Left ventricle myocardium inferior (tissue), 1 donor: ENCODE measurements at regions not wholly inside any gene's neighbourhood (a gene's known extent, or its start where the extent isn't known, plus 50 kb on each side); places are given as distances from the start of the nearest gene placed in this dataset.

Experiments
- DNase-seq: peaks from one replicate; pipeline ENCODE4 v3.0.0-alpha.2; 2020
- H3K27ac ChIP-seq: fragments of 200-600 bp; replicated peaks from 2 replicates; pipeline ENCODE4 v1.8.0; 2021
- H3K27me3 ChIP-seq: fragments of 200-600 bp; 2 replicates; pipeline ENCODE4 v1.8.0; 2021; ENCODE audit warnings: low read depth
- H3K36me3 ChIP-seq: fragments of 200-600 bp; 2 replicates; pipeline ENCODE4 v1.8.0; 2021
- H3K4me1 ChIP-seq: fragments of 200-600 bp; 2 replicates; pipeline ENCODE4 v1.8.0; 2021
- H3K4me3 ChIP-seq: fragments of 200-600 bp; 2 replicates; pipeline ENCODE4 v1.8.0; 2021; ENCODE audit warnings: mild to moderate bottlenecking, moderate library complexity
- H3K9me3 ChIP-seq: fragments of 200-600 bp; replicated peaks from 2 replicates; pipeline ENCODE4 v1.8.0; 2021
- intact Hi-C: fragments of 100-400 bp; cut with micrococcal nuclease; formaldehyde crosslinking; loops from one replicate; pipeline ENCODE4 v1.11.0; 2022
- TF ChIP-seq, protein P1 (sequence below): fragments of 200-600 bp; IDR thresholded peaks from 2 replicates; pipeline ENCODE4 v1.8.0; 2021; ENCODE audit warnings: antibody characterized with exemption, mild to moderate bottlenecking, borderline replicate concordance
- donor health status: DM: no; HTN: yes; CAD: no; lungs with severe emphysema.

DNA sequence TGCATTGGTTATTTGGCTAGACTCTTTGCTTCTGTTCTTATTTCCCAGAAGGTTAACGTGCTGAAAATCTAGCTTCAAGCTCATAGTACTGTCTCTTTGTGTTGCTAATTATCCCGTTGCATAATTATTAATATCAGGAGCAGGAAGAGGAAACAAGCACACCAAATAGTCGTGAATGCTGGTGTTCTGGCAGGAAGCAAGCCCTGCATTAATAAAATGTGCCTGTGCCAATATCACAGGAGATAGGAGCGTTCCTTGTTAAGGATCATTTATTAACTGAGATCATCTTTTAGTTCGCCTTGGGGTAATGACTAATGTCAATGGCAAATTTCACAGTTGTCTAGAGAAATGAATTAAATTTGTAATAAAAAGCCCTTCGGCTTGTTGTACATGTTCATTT lies 893.0 kb upstream of the POU3F3 start:
- Histone ChIP-seq H3K27ac (no peak overlapping the region), H3K4me3 (no peak overlapping the region), H3K4me1 (no peaks in the 10 kb centered on the region), H3K9me3 (peaks cover 13% of the 10 kb centered on the region), H3K27me3 (peaks cover 11% of the 10 kb centered on the region), H3K36me3 (no peaks in the 10 kb centered on the region)
- no peak for DNase-seq
- TF ChIP-seq, protein P1, sequence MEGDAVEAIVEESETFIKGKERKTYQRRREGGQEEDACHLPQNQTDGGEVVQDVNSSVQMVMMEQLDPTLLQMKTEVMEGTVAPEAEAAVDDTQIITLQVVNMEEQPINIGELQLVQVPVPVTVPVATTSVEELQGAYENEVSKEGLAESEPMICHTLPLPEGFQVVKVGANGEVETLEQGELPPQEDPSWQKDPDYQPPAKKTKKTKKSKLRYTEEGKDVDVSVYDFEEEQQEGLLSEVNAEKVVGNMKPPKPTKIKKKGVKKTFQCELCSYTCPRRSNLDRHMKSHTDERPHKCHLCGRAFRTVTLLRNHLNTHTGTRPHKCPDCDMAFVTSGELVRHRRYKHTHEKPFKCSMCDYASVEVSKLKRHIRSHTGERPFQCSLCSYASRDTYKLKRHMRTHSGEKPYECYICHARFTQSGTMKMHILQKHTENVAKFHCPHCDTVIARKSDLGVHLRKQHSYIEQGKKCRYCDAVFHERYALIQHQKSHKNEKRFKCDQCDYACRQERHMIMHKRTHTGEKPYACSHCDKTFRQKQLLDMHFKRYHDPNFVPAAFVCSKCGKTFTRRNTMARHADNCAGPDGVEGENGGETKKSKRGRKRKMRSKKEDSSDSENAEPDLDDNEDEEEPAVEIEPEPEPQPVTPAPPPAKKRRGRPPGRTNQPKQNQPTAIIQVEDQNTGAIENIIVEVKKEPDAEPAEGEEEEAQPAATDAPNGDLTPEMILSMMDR, result no peak
- intact Hi-C loops, result no loop called here

DNA sequence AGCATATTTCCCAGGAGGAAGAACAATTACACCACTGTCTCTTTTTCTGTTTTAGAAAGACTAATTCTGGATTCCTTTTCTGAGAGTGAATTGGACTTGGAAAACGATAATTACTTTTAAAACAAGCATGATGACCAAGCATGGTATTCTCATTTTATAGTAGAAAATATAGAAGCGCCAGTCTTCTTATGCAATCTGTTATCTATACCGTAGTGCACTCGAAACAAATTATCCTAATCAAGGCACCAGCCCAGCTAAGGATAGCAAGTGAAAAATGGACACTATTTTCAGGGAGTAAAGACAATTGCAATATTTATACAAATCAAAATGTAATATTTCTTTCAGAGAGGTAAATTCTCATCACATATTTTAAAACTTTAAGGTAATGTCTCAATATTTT lies 892.1 kb upstream of the POU3F3 start:
- Histone ChIP-seq H3K27ac (no peak overlapping the region), H3K4me3 (no peak overlapping the region), H3K4me1 (no peaks in the 10 kb centered on the region), H3K27me3 (peaks cover 5% of the 10 kb centered on the region), H3K36me3 (no peaks in the 10 kb centered on the region), H3K9me3 (peaks cover 13% of the 10 kb centered on the region)
- no peak for DNase-seq
- TF ChIP-seq, protein P1, result no peak
- intact Hi-C loops, result no loop called here

DNA sequence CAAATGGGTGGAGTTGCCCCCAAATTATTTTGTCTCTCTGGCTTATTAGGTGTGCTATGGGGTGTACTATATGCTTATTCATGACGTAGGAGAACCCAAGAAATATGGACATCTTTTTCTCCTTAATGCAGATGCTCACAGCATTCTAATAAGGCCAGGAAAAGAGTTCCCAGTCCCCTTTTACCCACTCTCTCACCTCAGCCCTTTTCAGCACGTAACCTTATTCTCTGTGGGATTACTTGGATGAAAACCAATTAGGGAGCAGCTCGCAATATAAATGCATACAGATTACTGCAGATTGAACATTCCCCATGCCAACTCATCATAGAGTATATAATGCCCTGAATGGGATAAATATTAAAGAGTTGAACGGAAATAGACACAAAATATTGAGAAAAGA lies 891.2 kb upstream of the POU3F3 start:
- H3K36me3 ChIP-seq, result no peaks in the 10 kb centered on the region
- no peak overlapping the region for H3K4me3 ChIP-seq
- TF ChIP-seq, protein P1, result no peak
- H3K9me3 ChIP-seq, result peaks cover 13% of the 10 kb centered on the region
- intact Hi-C loops, result no loop called here
- no peaks in the 10 kb centered on the region for H3K4me1 ChIP-seq
- DNase-seq, result no peak
- H3K27me3 ChIP-seq, result peaks cover 5% of the 10 kb centered on the region
- no peak overlapping the region for H3K27ac ChIP-seq

DNA sequence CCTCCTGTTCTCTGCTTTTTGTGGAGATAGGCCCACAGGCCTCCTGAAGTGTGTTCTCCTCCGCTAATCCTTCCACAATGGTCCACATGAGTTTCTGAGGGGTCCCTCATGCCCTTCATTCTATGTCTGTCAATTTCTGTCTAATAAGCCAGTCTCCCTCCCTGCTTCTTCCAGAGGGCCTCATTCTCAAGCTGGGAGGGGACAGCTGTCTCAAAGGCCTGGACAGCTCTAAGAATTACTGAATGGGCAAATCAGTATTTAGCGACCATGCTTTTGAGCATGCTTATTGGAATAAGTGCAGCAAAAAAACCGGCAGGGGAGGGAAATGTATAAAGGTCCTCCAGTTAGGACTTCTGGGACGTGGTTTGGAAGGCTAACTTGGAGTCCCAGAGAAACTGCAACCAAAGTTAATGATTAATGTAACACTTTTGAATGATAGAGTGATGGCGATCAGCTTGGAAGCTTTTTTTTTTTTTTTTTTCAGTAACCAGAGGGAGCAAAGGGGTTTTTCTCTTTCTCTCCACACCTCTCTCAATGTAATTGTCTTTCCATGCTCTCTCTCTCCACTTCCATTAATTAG lies 890.7 kb upstream of the POU3F3 start:
- H3K9me3 ChIP-seq, result peaks cover 13% of the 10 kb centered on the region
- no peak overlapping the region for H3K4me3 ChIP-seq
- H3K4me1 ChIP-seq, result no peaks in the 10 kb centered on the region
- H3K36me3 ChIP-seq, result no peaks in the 10 kb centered on the region
- DNase-seq, result no peak
- H3K27ac ChIP-seq, result no peak overlapping the region
- intact Hi-C loops, result no loop called here
- peaks cover 5% of the 10 kb centered on the region for H3K27me3 ChIP-seq
- TF ChIP-seq, protein P1, result no peak

DNA sequence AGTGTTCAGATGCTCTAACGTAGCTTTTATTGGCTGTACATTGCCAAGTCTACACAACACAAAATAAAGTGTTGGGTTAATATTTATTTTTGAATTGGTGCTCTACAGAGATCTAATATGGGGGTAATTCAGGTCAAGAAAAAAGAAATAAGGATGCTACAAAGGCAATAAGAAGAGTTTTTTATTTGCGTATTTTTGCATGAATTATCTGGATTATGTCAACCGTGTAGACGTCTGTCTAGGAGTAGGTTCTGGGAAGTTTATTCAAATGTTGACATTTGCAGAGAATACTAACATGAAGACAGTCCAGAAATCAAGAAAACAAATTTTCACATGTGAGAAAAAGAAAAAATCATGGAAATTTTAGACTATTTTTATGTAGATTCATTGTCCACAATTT lies 876.7 kb upstream of the POU3F3 start:
- no peak overlapping the region for H3K27ac ChIP-seq
- no peaks in the 10 kb centered on the region for H3K27me3 ChIP-seq
- intact Hi-C loops, result no loop called here
- no peak overlapping the region for H3K4me3 ChIP-seq
- TF ChIP-seq, protein P1, result no peak
- H3K36me3 ChIP-seq, result no peaks in the 10 kb centered on the region
- H3K4me1 ChIP-seq, result no peaks in the 10 kb centered on the region
- no peaks in the 10 kb centered on the region for H3K9me3 ChIP-seq
- no peak for DNase-seq
